ENCODE measurements at regions not wholly inside any gene's neighbourhood (a gene's known extent, or its start where the extent isn't known, plus 50 kb on each side); places are given as distances from the start of the nearest gene placed in this dataset.

GRCh38 chr20:61049684-61050083, 202.4 kb upstream of the CDH4 start:
- in situ Hi-C loops (cut with HindIII; ENCODE audit: low sequenced_read_pairs): no loop called here

- in situ Hi-C loops (cut with HindIII; ENCODE audit: low sequenced_read_pairs): no loop called here
Measured at GRCh38 chr20:61050336-61050890, 201.6 kb upstream of the CDH4 start.

GRCh38 chr20:61052195-61052750, 199.8 kb upstream of the CDH4 start:
- in situ Hi-C loops (cut with HindIII; ENCODE audit: low sequenced_read_pairs): no loop called here

- in situ Hi-C loops (cut with HindIII; ENCODE audit: low sequenced_read_pairs): no loop called here
Measured at GRCh38 chr20:61052776-61053442, 199.2 kb upstream of the CDH4 start.

DNA sequence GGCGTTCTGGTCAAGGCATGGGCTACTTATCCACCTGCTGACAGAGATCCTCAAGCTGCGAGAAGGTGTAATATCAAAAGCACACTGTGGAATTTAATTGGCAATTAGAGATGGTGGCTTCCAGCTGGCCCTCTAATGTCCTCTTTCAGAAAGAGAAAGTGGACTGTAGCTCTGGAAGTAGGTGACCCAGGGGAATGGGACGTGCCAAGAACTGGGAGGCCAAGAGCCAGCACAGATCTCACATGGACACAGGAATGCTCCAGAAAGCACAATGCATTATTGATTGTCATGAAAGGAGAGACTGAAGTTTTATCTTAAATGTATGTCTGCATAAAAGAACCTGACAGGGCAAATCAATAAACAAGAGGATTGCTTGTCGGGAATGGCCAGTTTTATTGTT, 198.6 kb upstream of the CDH4 start:
- in situ Hi-C loops (cut with HindIII; ENCODE audit: low sequenced_read_pairs): no loop called here

DNA sequence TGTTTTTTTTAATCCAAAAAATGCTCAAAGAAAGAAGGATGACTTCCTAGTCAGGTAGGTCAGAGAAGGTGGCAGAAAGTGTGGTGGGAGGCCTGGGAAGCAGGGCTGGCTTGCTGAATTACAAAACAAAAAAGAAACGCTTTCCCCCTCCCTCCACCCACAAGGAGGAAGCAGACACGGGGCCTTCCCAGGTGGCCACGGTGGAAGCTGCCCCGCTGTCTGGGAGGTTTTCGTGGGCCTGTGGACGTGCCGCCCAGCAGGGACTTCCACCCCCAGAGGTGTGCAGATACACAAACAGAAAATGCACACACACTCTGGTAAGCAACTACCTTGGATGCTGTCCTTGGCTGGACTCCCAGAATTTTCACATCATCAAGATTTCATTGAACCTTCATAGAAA, 198.2 kb upstream of the CDH4 start:
- in situ Hi-C loops (cut with HindIII; ENCODE audit: low sequenced_read_pairs): no loop called here

GRCh38 chr20:61054411-61054810, 197.7 kb upstream of the CDH4 start:
- in situ Hi-C loops (cut with HindIII; ENCODE audit: low sequenced_read_pairs): no loop called here

- in situ Hi-C loops (cut with HindIII; ENCODE audit: low sequenced_read_pairs): no loop called here
Measured at GRCh38 chr20:61055180-61056010, 196.7 kb upstream of the CDH4 start.

DNA sequence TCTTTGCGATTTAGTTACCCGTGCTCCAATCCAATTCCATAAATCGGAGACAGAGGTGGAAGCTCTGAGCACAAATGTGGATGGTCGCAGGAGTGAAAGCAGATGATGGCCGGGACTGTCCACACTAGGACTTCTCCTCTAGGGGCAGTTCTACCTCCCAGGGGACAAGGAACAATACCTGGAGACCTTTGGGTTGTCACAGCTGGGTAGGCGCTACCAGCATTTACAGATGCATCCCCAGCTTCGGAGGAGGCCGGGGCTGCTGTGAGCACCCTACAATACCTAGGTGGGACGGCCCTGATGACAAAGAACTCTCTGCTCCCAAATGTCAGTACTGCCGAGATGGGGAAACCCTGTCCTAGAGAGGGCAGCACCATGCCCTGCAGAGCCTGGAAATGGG, 195.9 kb upstream of the CDH4 start:
- in situ Hi-C loops (cut with HindIII; ENCODE audit: low sequenced_read_pairs): no loop called here

DNA sequence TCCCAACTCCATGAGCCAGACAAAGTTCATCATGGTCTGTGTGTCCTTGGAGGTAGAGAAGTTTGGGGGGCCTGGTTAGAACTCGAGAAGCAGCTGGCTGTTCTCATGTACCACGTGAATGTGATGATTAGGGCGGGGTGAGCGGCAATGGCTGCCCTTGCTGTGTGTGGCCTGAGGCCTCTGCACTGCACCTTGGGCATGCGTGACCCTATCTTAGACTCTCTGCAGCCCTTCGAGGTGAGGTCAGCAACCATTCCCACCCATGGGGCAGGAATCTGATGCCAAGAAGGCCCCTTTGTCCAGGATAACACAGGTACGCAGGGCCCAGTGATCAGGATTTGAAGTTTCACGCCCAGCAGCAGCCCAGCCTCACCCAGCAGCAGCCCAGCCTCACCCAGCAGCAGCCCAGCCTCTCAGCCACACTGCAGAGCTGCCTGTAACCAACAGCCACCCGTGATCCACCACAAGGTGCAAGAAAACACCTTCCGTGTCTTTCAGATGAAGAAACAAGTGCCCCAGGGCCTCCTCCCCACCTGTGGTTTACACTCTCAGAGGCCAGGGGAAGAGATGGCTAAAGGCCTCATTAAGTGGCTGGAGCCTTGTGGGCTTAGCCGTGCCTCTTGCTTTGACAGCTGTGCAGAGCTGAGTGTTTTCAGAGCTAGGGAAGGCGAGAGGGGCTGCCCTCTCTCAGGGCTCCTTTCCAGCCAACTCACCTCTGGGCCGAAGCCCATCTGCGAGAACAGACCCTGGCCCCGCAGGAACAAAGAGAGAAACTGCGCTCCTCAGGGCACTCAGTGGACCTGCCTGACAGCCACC, 195.2 kb upstream of the CDH4 start:
- in situ Hi-C loops (cut with HindIII; ENCODE audit: low sequenced_read_pairs): no loop called here

DNA sequence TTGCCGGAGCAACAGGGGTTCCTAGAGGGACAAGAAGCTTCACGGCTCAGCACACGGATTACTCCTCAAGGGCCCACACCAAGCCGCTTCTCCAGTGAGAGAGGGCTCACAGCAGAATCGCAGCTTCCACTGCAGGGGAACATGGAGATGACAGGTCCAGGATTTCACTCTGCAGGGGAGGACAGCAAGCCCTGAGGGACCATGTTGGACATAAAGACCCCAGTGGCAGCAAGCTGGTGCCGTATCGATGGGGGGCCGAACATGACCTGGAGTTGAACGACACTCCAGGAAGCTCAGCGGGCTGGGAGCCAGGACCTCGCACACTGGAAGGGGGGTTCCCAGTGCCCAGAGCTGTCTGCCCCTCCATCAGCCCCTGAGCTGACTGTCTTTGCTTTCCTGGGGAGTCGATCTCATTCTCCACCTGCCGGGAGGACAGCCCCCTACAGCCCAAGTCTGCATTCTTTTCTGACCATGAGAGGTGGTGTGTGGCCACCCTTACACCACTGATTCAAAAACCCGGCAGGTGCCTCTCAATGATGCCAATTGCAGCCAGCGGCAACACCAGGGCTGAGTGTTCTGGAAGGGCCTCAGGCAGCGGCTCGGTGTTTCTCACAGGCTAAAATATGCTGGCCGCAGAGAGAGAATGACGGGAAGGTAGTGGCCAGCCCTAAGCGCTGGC, 194.5 kb upstream of the CDH4 start:
- in situ Hi-C loops (cut with HindIII; ENCODE audit: low sequenced_read_pairs): no loop called here

DNA sequence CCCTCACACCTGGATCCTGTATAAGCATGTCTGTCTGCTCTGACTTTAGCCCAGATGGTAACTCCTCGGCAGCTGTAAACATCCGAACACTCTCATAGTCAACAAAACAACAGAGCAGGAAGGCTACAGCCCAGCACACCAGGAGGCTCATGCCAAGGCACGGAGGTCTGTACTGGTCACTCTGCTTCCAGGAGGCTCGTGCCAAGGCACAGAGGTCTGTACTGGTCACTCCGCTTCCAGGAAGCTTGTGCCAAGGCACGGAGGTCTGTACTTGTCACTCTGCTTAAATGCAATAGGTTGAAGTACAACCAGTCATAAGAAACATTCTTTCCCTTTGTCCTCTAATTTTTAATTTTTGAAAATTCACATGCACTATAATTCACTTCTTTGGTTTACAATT, 190.1 kb upstream of the CDH4 start:
- in situ Hi-C loops (cut with HindIII; ENCODE audit: low sequenced_read_pairs): no loop called here

DNA sequence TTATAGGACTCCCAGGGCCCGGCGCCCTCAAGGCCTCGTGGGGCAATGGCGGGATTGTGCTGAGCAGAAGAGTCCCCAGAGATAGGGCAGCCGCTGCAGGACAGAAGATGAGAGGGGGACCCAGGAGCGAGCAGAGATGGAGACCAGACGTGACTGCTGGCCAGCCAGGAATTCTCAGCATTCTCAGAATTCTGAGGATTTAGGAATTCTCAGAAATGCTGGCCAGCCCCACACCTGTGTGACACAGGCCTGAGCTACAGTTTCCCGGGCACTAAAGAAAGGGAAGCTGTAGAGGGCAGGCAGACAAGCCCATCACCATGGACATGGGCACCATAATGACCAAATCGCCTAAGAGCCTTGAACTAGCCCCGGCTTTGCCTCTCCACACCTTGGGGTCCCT, 186.2 kb upstream of the CDH4 start:
- in situ Hi-C loops (cut with HindIII; ENCODE audit: low sequenced_read_pairs): no loop called here

- in situ Hi-C loops (cut with HindIII; ENCODE audit: low sequenced_read_pairs): no loop called here
Measured at GRCh38 chr20:61066526-61066925, 185.5 kb upstream of the CDH4 start.

DNA sequence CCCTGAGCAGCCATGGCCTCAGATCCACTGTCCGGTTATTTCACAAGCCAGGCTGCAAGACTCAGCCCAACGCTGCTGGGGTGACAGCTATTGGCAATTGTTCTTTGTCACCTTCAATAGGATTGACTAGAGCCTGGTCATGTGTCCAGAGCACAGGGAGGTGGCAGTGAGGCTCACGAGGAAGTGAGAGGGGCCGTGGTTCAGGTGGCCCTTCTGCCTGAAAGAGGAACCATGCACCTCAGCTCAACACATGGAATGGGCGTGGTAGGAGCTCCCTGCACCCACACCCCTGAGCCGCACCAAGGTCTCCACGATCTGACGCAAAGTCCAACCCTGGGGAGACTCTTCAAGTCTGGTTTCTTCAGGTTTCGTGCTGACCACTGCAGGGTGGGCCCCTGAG, 184.8 kb upstream of the CDH4 start:
- in situ Hi-C loops (cut with HindIII; ENCODE audit: low sequenced_read_pairs): no loop called here

DNA sequence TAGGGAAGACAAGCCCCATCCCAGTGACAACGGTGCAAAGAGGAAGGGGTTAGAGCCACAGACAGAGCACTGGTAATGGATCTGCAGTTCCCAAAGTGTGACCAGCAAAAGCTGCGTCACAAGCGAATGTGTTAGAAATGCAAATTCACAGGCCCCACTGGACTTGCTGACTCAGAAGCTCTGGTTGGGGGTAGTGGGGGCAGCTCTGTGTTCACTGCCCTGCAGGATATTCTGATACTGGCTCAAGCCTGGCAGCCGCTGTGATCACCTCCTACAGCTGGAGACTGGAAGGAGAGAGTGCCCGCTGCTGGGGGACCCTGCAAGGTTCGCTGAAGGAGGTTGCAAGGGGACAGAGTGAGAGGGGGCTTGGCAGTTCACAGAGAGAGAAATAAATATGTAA, 179.7 kb upstream of the CDH4 start:
- in situ Hi-C loops (cut with HindIII; ENCODE audit: low sequenced_read_pairs): no loop called here

GRCh38 chr20:61073376-61073775, 178.7 kb upstream of the CDH4 start:
- in situ Hi-C loops (cut with HindIII; ENCODE audit: low sequenced_read_pairs): no loop called here

GRCh38 chr20:61082720-61083119, 169.3 kb upstream of the CDH4 start:
- in situ Hi-C loops (cut with HindIII; ENCODE audit: low sequenced_read_pairs): no loop called here

DNA sequence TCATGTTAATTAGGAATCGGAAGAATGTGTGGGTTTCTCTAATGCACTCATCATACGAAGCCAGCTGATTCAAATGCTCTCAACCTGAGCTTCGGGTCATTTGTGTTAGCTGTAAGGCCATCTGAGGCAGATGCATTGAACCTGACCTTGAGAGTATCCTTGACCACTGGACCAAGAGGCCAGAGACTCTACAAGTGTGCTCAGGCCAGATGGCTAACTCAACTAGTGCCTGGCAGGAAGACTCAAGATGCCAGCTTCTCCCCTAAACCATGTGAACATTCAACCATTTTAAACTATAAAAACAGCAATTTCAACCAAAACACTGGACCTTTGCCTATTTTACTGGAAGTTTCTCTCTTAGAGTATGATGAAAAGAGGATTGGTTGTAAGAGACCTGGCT, 168.6 kb upstream of the CDH4 start:
- in situ Hi-C loops (cut with HindIII; ENCODE audit: low sequenced_read_pairs): no loop called here

- in situ Hi-C loops (cut with HindIII; ENCODE audit: low sequenced_read_pairs): no loop called here
Measured at GRCh38 chr20:61086031-61086430, 166.0 kb upstream of the CDH4 start.

- in situ Hi-C loops (cut with HindIII; ENCODE audit: low sequenced_read_pairs): no loop called here
Measured at GRCh38 chr20:61090541-61090940, 161.5 kb upstream of the CDH4 start.

All from DLD1 (cell line).